NCI-H510A (cell line): ENCODE measurements at regions not wholly inside any gene's neighbourhood (a gene's known extent, or its start where the extent isn't known, plus 50 kb on each side); places are given as distances from the start of the nearest gene placed in this dataset.

Experiments
- DNase-seq: peaks from one replicate; lab custom pipeline; 2025; lab: John Stamatoyannopoulos, UW

- DNase-seq = no peak
Measured at GRCh38 chr3:147937891-147938290, 528.7 kb downstream of the ZIC1 start.

- no peak for DNase-seq
Measured at GRCh38 chr3:147939425-147939824, 530.3 kb downstream of the ZIC1 start.

GRCh38 chr3:147939839-147940238 is 530.7 kb downstream of the ZIC1 start:
- no peak for DNase-seq

- no peak for DNase-seq
Measured at GRCh38 chr3:147940405-147941193, 531.4 kb downstream of the ZIC1 start.

GRCh38 chr3:147941969-147942368 is 532.8 kb downstream of the ZIC1 start:
- no peak for DNase-seq

GRCh38 chr3:147943265-147943945 is 534.2 kb downstream of the ZIC1 start:
- no peak for DNase-seq

- DNase-seq = no peak
Measured at GRCh38 chr3:147945968-147946519, 536.9 kb downstream of the ZIC1 start.

- no peak for DNase-seq
Measured at GRCh38 chr3:147956615-147957014, 547.5 kb downstream of the ZIC1 start.

- DNase-seq = no peak
Measured at GRCh38 chr3:147958754-147959153, 549.6 kb downstream of the ZIC1 start.

GRCh38 chr3:147960786-147961185 is 551.6 kb downstream of the ZIC1 start:
- no peak for DNase-seq

- no peak for DNase-seq
Measured at GRCh38 chr3:147962408-147963164, 553.4 kb downstream of the ZIC1 start.

GRCh38 chr3:147963711-147964110 is 554.5 kb downstream of the ZIC1 start:
- no peak for DNase-seq

GRCh38 chr3:147975165-147975564 is 566.0 kb downstream of the ZIC1 start:
- DNase-seq = no peak

- DNase-seq = no peak
Measured at GRCh38 chr3:147977001-147977400, 567.8 kb downstream of the ZIC1 start.

- DNase-seq = no peak
Measured at GRCh38 chr3:147987549-147987948, 578.4 kb downstream of the ZIC1 start.

GRCh38 chr3:147989344-147989743 is 580.2 kb downstream of the ZIC1 start:
- DNase-seq = no peak

- no peak for DNase-seq
Measured at GRCh38 chr3:148002705-148003205, 593.6 kb downstream of the ZIC1 start.

GRCh38 chr3:148004331-148004730 is 595.2 kb downstream of the ZIC1 start:
- no peak for DNase-seq

GRCh38 chr3:148005456-148005855 is 596.3 kb downstream of the ZIC1 start:
- DNase-seq = no peak

GRCh38 chr3:148006508-148006907 is 597.3 kb downstream of the ZIC1 start:
- no peak for DNase-seq

- DNase-seq = no peak
Measured at GRCh38 chr3:148008591-148008990, 599.4 kb downstream of the ZIC1 start.

- no peak for DNase-seq
Measured at GRCh38 chr3:148020861-148021260, 611.7 kb downstream of the ZIC1 start.
